NCI-H2081 (cell line): ENCODE measurements at regions not wholly inside any gene's neighbourhood (a gene's known extent, or its start where the extent isn't known, plus 50 kb on each side); places are given as distances from the start of the nearest gene placed in this dataset.

Source experiments
- DNase-seq, 2 experiments: peaks; one replicate each; lab custom pipeline; 2025; lab: John Stamatoyannopoulos, UW

DNA sequence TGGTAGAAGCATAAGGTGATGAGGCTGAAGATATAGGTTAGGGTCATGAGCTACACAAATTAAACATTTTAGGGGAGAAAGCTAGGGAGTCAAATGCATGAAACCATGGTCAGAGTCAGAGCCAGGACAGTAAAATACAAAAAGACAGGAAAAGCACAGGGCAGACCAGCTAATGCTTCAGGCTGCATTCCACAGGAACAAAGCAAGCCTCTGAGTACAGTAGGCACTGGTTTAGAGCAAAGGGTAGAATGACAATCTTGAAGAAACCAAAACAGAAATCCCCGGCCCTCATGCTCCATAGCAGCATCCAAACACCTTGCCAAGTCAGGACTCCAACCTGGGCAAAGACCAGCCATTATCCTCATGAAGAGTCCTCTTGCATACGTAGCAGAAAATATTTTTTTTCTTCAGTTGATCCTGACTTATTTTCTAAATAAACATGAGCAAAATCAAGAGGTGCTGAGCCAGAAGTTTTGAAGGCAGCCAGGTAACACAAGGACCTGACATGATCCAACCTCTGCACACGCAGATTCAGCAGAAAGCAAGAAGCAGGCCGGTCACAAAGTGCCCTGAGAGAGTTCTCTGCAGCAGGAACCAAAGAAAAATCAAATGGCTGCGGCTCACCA, 273.1 kb downstream of the TTLL7 start:
- DNase-seq: no peak

DNA sequence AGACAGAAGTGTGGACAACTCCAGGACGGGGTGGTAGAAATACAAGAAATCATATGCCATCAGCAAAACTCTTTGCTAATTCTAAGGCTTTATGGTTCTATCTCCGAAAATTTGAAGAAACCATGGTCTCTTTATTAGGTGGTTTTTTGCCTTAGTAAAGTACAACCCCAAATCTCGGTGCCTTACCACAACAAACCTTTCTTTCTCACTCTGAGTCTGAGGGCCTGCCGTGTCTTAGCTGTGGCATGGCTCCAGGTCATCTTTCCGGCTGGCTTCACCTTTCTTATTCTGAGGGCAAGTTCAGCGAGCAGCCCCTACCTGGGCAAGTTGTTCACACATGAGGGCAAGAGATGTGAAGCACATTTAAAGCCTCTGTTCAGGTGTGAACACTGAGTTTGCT, 280.6 kb downstream of the TTLL7 start:
- no peak for DNase-seq

DNA sequence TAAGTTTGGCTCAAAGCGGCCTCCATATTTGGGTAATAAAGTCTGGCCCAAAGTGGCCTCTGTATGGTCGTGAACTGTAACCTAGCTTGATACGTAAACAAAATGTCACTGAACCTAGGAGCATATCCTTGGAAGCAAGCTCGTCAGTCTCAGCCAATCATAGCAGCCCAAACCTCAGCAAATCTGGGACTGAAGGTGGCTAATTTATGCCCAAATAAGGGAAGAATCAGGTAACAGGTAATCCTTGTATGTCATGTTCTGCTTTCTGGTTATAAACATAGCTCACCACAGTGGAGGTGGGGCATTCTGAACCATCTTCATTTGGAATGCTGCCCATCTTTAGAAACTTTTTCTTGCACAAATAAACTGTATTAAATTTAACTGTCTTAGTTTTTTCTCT, 281.1 kb downstream of the TTLL7 start:
- no peak for DNase-seq

DNA sequence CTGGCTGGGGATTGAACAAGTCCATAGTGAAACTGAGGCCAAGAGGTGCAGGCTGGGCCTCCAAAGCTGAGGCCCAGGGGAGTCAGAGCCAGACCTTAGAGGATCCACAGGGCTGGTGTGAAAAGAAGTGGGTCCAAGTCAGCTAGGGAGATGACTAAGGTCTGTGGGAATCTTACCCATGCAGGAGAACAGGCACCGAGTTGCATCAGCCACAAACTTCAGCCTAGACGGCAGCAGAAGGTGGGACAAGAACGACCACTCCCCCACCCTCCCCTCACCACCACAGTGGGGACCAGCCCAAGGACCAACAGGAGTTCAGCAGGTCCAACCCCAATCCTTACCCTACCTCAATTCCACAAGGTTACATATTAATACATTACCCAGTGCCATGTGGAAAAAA, 282.3 kb downstream of the TTLL7 start:
- DNase-seq: no peak

DNA sequence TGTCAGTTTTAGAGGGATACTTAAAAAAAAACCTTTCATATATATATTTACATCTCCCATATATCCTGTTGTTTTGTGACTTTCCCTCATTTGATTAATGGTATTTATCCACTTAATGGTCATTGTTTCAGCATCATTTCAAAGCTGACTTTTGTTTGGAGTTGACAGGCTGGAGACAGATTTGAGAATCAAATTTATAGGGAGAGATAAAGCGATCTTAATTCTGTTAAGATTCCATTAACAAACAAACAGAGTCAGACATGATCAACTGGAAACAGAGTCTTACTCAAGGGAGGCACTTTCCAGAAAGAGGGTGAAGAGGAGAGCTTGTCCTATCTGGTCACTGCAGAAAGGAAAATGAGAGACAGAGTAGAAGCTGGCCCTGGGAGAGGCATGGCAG, 283.4 kb downstream of the TTLL7 start:
- no peak for DNase-seq

DNA sequence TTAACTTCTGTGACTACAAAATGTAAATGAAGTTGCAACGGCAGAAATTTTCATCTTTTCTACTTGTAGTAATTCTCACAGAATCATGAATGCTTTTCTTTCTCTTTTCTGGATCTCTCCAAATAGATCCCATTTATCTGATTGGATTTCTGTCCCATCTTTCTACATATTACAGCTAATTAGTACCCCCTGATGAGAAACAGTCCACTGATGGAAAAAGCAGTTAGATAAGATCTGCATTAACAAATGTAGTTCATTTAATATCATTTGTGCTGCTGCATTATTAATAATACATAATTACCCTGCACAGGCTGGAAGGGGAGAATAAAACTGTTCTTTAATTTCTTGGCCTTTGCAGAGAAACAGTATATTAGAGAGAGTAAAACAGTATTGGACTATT, 289.3 kb downstream of the TTLL7 start:
- no peak for DNase-seq

DNA sequence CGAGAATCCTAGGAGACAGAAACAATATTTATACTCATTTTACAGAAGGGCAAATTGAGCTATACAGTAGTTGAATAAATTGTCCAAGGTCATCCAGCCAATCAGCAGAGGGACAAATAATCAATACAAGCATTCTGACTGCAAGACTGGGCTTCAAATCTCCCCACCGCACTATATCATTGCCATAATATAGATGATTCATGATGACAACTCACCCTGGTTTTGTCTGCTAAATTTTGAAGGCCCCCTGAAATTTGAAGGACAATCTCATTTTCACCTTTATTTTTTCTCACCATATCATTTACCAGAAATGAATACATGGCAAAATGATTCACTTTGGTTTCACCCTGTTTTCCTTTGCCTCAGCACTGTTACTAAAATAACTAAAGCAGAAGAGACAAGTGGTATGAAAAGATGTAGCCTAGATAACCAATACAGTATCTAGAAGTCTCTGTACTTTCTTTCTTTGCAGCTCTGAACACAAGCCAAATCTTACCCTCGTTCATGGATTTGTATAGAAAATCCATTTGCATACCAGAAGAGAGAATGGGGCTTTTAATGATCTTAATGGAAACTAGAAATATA, 292.5 kb downstream of the TTLL7 start:
- no peak for DNase-seq

DNA sequence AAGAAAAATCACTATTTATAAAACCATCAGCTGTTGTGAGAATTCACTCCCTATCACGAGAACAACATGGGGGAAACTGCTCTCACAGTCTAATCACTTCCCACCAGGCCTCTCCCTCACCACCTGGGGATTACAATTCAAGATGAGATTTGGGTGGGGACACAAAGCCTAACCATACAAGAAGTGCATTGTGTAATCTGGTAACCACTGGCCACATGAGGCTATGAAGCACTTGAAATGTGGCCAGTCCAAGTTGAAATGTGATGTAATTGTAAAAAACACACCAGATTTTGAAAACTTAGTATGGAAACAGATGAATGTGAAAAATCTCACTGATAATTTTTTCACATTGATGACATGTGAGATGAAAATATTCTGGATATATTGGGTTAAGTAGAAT, 293.8 kb downstream of the TTLL7 start:
- DNase-seq: no peak

DNA sequence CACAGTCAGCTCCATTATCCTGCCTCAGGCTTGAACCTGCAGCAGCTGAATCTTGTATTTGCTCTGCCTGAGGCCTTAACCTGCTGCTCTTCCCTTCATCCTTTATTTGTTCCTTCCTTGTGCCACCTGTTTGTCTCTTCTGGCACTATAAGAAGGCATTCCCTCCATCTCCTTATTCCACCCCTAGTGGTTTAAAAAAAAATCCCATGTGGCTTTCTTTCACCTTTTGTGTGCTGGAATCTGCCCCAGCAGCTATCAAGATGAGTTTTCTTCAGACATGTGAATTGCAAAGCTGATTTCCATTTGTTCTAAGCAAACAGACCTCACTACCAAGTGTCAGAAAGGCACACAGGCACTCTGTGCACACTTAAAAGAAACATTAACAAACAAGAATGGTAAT, 294.6 kb downstream of the TTLL7 start:
- DNase-seq: no peak

DNA sequence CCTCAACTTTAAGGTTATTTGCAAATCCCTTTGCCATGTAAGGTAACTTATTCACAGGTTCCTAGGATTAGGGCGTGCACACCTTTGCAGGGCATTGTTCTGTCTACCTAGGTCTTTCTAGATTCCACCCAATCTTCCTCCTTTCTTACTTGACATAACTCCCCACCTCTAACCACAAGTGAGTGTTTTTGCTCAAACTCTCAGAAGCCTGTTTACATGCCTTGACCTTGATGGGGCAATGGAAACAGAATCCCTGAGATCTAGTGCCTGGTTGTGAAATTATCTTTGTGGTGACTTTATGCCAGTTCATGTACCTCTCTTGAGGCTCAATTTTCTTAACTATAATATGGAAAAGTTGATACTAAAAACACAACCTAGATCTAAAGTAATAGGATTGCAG, 296.6 kb downstream of the TTLL7 start:
- DNase-seq: no peak

DNA sequence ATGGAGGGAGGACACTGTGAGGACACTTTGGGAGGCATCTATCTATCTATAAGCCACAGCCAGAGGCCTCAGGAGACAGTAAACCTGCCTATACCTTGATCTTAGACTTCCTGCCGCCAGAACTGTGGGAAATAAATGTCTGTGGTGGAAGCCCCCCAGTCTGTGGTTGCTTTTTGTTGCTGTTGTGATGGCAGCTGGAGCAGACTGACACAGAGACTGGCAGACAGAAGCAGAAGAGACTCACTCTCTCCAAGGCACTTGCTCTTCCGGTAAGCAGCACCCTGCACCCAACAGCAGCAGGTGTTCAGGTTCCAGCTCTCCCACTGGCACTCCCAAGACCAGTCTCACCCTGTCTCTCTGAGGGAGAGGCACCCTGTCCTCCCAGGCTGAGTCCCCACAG, 297.6 kb downstream of the TTLL7 start:
- DNase-seq: no peak

DNA sequence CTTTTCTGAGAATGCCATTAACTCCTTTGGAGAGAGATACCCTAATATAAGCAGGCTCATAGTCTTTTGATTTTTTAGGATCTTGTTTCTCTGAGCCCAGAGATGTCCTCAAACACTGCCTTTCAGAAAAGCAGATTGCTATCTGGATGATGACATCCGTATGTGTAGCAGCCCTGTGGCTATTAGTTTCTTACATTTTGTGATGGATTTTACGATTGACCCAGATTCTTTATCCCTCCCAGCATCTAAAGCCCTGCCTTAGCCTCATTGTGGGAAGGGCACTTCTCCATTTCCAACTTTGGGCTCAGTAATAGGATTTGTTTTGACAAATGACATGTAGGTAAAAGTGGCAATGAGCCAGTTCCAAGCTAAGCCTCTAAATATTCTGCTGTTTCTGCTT, 300.3 kb downstream of the TTLL7 start:
- no peak for DNase-seq

DNA sequence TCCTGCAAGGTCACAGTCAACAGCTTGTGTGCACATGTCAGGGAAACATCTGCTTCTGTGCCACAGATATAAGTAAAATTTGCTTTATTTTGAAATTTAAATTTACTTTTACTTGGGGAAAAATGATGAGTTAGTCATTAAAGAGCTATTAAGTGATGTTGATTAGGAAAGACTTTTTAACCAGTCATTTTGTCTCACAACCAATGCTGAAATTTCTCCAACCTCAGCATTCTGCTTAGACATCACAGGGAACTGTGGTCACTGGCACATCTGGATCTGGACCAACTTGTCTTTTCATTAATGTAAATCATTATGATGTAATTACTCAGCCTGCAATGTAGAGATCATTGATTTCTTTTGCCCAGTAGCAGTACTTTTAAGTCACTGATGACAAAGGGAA, 301.0 kb downstream of the TTLL7 start:
- no peak for DNase-seq

DNA sequence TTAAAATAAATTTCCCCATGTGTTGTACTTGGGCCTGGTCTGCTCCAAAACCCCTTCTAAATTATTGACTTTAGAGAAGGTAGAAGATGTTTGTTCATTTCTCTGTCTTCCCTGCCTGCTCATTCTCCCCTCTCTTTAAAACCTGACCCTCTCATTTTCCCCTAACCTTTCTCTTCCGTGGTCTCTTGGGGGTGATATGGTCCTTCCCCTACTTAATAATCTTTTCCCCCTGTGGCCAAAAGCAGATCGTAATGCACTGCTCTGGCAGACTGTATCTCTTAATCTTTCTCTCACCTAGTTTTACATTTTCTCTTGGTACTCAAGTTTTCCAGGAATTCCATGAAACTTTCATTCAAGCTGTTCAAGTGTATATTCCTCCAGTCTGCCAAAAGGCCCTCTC, 301.7 kb downstream of the TTLL7 start:
- DNase-seq: no peak

DNA sequence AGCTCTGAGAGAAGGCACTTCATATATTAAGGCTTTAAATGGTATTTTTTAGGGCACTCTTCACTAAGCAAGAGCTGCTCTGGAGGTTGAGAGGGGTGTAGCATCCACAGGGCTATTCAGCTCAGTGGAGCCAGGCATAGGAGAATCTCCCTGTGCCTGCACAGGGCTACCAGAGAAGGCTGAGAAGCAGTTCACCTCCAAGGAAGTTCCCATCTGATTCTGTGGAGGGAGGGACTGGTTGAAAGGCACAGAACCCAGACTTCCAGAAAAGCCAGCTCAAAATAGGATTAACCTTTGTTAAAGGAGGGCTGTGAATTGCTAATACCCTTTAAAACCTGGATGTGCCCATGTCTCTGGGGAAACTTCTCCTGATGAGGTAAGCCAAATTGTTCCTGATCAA, 304.5 kb downstream of the TTLL7 start:
- DNase-seq: no peak

DNA sequence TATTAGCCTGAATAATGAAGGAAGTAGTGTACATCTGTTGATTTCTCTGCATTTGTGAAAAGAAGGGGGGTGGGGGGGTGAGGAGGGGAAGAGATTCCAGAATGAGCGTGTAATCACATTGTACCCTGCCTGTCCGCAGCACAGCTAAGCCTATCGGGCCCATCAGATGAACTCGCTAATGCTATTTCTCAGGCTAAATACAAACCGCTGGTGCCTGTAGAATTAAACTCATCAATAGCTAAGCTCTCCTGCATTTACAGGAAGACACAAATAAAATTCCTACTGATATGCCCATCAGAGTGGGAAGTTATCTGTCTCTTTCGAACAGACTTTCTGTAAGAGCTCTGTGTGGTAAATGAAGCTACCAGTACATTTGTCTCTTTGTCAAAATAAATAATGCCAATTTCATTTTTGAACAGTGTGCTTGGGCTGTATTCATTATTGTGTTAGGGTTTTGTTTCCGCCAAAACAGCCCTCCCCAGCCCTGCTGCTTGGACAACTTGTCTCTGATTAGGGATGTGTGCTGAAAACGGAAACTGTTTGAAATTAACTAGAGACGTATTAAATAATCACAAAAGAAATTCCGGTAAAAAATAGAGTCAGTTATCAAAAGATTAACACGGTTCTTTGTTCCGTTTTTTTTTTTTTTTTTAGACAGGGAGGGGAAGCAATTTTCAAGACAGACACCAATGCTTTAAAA, 305.4 kb downstream of the TTLL7 start:
- peak; percentile 28 to 41 for DNase-seq

DNA sequence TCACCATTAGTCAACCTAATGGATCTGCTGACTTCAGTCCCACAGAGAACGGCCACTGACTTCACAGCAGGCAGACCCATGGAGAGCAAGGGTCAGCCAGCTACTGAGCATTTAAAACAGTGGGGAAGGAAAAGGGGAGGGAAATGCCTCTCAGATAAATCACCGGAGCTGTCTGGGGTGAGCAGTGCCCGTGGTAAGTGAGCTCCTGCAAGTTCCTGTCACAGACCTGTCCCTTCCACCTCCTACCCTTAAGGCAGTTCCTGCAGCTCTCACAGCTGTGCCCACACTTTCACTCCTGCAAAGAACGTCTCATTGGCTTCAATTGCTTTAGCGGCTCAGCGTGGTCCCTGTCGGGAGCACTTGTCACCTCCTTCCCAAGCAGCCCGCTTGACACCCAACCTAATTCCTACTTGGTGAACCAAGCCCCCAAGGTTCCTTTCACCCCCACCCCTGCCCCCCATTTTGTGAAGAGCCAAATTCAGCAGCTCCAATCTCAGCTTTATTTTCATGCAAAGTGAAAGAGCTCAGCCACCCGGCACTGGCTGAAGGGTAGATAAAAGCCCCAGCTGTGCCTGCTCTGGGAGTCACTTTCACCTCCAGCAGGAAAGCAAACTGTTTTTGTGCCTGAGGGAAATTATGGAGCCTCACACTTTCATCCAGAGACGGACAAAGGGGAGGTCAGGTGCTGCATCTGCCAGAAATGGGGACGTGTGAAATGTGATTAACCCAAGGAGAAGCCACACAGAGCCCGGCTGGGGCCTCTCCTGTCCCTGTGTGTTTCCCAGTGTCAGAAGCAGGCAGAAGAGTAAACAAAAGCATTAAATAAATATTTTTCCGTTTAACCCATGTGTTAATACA, 306.2 kb downstream of the TTLL7 start:
- DNase-seq: peak; percentile 69 to 82

DNA sequence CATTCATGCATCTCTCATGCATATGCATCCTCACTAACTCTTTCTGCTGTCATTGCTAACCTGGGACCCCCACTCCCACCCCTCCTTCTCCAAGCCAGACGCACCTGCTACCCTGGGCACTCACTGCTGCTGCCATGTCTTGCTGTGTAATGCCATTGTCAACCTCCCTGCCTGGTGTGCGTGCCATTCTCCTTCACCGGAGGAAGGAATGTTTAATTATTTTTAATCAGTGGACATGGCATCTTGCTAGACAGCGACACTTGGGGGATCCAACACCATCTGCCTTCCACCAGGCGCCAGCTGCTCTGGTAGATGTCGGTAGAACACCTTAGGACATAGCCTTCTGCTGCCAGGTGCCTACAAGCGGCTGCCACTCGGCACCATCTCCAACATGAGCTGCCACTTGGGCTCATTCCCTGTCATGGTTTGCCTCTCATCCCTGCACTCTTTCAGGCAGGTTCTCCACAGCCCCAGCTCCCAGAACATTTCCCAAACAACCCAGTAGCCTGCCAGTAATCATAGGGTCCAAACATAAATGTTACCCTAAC, 306.9 kb downstream of the TTLL7 start:
- DNase-seq: no peak

DNA sequence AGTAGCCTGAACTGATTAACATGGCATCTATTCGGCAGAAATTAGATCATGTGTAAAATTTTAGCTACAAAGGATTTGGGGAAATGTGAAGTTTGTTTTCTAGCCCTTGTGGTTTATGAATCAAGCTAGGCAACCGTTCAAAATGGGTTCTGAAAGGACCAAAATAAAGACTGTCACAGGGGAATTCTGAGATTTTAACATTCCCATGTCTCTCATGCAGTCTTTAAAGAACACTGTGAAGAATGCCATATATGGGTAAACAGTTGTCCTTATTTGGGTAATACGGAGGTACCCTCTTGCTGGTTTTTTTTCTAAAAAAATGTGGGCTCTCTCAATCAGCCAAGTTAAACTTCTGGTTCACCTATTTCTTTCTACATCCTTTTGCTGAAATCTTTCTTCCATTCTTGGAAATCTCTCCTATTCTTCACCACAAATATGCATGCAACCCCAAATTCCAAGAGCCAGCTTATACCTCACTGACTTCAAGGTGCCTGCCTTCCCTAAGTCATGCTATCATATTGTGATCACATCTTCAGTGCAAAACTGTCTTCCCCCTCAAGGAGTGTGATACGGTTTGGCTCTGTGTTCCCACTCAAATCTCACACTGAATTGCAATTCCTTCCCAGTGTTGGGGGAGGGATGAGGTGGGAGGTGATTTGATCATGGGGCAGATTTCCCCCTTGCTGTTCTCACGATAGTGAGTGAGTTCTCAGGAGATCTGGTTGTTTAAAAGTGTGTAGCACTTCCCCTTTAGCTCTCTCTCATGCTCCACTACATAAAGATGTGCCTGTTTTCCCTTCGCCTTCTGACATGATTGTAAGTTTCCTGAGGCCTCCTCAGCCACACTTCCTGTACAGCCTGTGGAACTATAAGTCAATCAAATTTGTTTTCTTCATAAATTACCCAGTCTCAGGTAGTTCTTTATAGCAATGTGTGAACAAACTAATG, 308.7 kb downstream of the TTLL7 start:
- DNase-seq: no peak

DNA sequence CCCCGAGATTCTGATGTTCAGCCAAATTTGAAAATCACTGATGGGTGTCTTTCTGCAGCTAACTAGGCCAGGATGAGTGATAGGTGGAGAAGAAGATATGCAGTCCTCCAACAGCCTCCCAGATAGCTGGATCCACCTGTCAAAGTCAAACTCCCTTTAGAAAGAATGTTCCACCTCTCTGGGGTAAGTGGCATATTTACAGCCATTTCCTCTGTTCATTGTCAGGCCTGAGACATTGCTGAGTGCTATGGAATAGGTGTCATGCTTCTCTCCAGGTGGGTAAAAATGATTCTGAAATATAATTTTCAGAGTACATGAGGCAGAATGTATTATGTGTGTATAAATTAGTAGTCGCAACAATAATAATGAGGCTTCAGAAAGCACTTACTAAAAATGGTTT, 316.8 kb downstream of the TTLL7 start:
- peak in 1 of 2 experiments; percentile 40 for DNase-seq

DNA sequence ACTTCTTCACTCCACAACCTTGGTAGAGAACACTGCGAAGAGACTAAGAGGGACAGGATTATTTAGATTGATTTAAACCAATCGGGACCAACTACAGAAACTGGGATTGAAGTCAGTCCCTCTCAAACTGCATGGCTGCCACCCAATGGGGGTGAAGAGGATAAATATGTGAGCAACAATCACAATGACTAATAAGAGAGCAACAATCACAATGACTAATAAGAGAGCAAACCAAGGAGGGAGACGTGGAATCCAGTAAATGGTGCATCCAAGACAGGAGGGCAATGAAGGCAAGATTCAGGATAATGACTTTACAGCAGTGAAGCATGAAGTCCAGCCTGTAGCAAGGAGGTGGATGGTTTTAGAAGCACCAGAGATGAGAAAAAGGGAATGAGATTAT, 322.8 kb downstream of the TTLL7 start:
- no peak for DNase-seq
